ENCODE measurements at regions not wholly inside any gene's neighbourhood (a gene's known extent, or its start where the extent isn't known, plus 50 kb on each side); places are given as distances from the start of the nearest gene placed in this dataset.

DNA sequence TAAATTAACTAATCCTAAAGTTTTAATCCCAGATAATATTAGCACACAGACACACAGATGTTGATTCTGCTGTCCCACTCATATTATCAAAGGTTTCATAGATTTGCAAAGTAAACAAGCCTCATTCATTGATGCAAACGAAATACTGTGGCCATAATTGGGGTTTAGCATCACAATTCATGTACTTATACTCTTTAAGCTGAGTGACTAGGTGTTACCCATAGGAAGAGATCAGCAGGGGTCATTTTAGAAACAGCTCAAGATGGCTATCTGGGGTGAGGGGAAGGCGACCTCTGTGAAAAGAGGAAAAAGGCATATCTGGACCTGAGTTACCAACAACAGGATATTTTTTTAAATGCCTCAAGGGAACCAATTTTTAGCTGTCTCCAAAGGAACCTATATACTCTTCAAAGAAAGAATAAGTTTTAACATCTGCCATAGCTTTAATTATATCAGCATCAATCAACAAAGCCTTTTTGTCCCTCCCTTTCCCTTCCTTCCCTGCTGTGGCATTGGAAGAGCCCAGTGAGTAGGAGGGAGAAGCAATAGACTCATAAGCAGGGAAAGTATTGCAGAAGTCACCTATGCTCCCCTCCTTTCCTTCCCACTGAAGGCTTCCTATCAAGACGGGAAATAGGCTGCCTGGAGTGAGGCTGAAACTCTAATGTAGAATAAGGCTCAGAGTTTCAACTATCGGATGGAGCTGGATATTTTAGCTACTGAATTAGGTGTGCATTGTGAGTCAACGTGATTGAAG lies 553.4 kb downstream of the ZIC1 start:
- TF ChIP-seq, protein P1, sequence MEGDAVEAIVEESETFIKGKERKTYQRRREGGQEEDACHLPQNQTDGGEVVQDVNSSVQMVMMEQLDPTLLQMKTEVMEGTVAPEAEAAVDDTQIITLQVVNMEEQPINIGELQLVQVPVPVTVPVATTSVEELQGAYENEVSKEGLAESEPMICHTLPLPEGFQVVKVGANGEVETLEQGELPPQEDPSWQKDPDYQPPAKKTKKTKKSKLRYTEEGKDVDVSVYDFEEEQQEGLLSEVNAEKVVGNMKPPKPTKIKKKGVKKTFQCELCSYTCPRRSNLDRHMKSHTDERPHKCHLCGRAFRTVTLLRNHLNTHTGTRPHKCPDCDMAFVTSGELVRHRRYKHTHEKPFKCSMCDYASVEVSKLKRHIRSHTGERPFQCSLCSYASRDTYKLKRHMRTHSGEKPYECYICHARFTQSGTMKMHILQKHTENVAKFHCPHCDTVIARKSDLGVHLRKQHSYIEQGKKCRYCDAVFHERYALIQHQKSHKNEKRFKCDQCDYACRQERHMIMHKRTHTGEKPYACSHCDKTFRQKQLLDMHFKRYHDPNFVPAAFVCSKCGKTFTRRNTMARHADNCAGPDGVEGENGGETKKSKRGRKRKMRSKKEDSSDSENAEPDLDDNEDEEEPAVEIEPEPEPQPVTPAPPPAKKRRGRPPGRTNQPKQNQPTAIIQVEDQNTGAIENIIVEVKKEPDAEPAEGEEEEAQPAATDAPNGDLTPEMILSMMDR (IDR thresholded peaks at IDR 0.05): no peak
- TF ChIP-seq POLR2AphosphoS5 (IDR thresholded peaks at IDR 0.05; ENCODE audit: insufficient read depth in 1 of 2, low read depth in 1 of 2) (no peak), POLR2A (IDR thresholded peaks at IDR 0.05) (no peak)
